A549 (cell line): ENCODE measurements at regions not wholly inside any gene's neighbourhood (a gene's known extent, or its start where the extent isn't known, plus 50 kb on each side); places are given as distances from the start of the nearest gene placed in this dataset.

Experiments used
- ATAC-seq, 2 experiments: fragments of 200-7000 bp in 1 of 2; fragments of >200 bp in 1 of 2; cut with Nextera tagmentation in 1 of 2; cut with Tn5 transposase in 1 of 2; 3 replicates each; pipeline versions ENCODE4 v1.8.0 to v1.9.1; 2018 to 2020; ENCODE audit warnings: mild to moderate bottlenecking in 1 of 2, moderate library complexity in 1 of 2
- CTCF ChIA-PET: fragments of 300-600 bp; sonication (Branson Sonifier 250); formaldehyde crosslinking; extraction: SDS; loops from one replicate; lab custom pipeline; 2021; ENCODE audit warnings: antibody characterized with exemption, inconsistent platforms; lab: Yijun Ruan, JAX
- POLR2A ChIA-PET: fragments of 350-600 bp; formaldehyde crosslinking; extraction: SDS; loops from one replicate; lab custom pipeline; 2021; ENCODE audit warnings: antibody characterized with exemption, inconsistent platforms; lab: Yijun Ruan, JAX
- DNase-seq, 2 experiments: peaks; one replicate each; pipeline versions ENCODE4 v3.0.0 to v3.0.0-alpha.2; 2011 to 2016; ENCODE audit warnings: low read depth in 1 of 2, low spot score in 1 of 2
- FAIRE-seq: peaks from 2 replicates; lab custom pipeline; 2011; peaks lifted over from hg19 to GRCh38; lab: Jason Lieb, UNC
- H3K27ac ChIP-seq, 2 experiments: fragments of >200 bp; sonication (Bioruptor Twin); formaldehyde crosslinking; 3 replicates each; pipeline ENCODE4 v1.5.1; 2016 to 2017
- H3K4me1 ChIP-seq: fragments of >200 bp; sonication (Bioruptor Twin); formaldehyde crosslinking; 3 replicates; pipeline ENCODE4 v1.6.1; 2016
- H3K4me2 ChIP-seq: fragments of >200 bp; sonication (Bioruptor Twin); formaldehyde crosslinking; 3 replicates; pipeline ENCODE4 v1.6.1; 2016
- H3K4me3 ChIP-seq: fragments of >200 bp; sonication (Bioruptor Twin); formaldehyde crosslinking; 3 replicates; pipeline ENCODE4 v1.5.1; 2016
- H3K9me3 ChIP-seq: fragments of >200 bp; sonication (Bioruptor Twin); formaldehyde crosslinking; 3 replicates; pipeline ENCODE4 v1.6.1; 2016
- BHLHE40 ChIP-seq: IDR thresholded peaks from 2 replicates; pipeline ENCODE4 v1.6.1; 2012; ENCODE audit warnings: low read depth, low read length, inconsistent platforms
- CEBPB ChIP-seq, 2 experiments: fragments of >200 bp in 1 of 2; sonication (Bioruptor Twin) in 1 of 2; formaldehyde crosslinking in 1 of 2; IDR thresholded peaks; 2 replicates each; pipeline ENCODE4 v1.6.1; 2012 to 2016
- CHD2 ChIP-seq: fragments of 150-350 bp; IDR thresholded peaks from 2 replicates; pipeline ENCODE4 v1.6.1; 2014; ENCODE audit warnings: low read length; ENCODE audit not compliant: partially characterized antibody
- EHF ChIP-seq: fragments of 250-450 bp; sonication (Bioruptor Pico); IDR thresholded peaks from 2 replicates; pipeline ENCODE4 v1.5.0; 2020; ENCODE audit warnings: mild to moderate bottlenecking
- EP300 ChIP-seq, 2 experiments: fragments of >200 bp; sonication (Bioruptor Twin); formaldehyde crosslinking; IDR thresholded peaks; 2 replicates in 1 of 2; 3 replicates in 1 of 2; pipeline ENCODE4 v1.6.1; 2016 to 2017
- FOSL2 ChIP-seq, 2 experiments: fragments of 450-650 bp in 1 of 2; fragments of >200 bp in 1 of 2; sonication (Bioruptor Twin) in 1 of 2; formaldehyde crosslinking; IDR thresholded peaks; 2 replicates each; pipeline versions ENCODE4 v1.5.0 to v1.6.1; 2016 to 2020; ENCODE audit warnings: mild to moderate bottlenecking in 1 of 2, moderate library complexity in 1 of 2
- FOXS1 ChIP-seq: fragments of 250-450 bp; sonication (Bioruptor Pico); IDR thresholded peaks from 2 replicates; pipeline ENCODE4 v1.5.0; 2020; ENCODE audit warnings: mild to moderate bottlenecking, moderate library complexity
- GATA3 ChIP-seq: IDR thresholded peaks from 2 replicates; pipeline ENCODE4 v1.6.1; 2012; ENCODE audit warnings: borderline replicate concordance
- HEYL ChIP-seq: fragments of 250-450 bp; sonication (Bioruptor Pico); IDR thresholded peaks from 2 replicates; pipeline ENCODE4 v1.8.0; 2021; ENCODE audit warnings: mild to moderate bottlenecking, moderate library complexity
- JUN ChIP-seq, 2 experiments: fragments of >200 bp; sonication (Bioruptor Twin); formaldehyde crosslinking; IDR thresholded peaks; 2 replicates in 1 of 2; 3 replicates in 1 of 2; pipeline ENCODE4 v1.6.1; 2016 to 2017
- JUNB ChIP-seq: fragments of >200 bp; sonication (Bioruptor Twin); formaldehyde crosslinking; IDR thresholded peaks from 2 replicates; pipeline ENCODE4 v1.6.1; 2016
- MAFK ChIP-seq: fragments of 450-650 bp; IDR thresholded peaks from 2 replicates; pipeline ENCODE4 v1.6.1; 2014; ENCODE audit not compliant: partially characterized antibody
- MAZ ChIP-seq: fragments of 150-350 bp; IDR thresholded peaks from 2 replicates; pipeline ENCODE4 v1.6.1; 2014; ENCODE audit warnings: antibody characterized with exemption, low read depth, low read length, borderline replicate concordance
- NFE2L2 ChIP-seq: fragments of 150-350 bp; conservative IDR thresholded peaks from 2 replicates; pipeline ENCODE4 v1.6.1; 2014; ENCODE audit warnings: low read length
- NR3C1 ChIP-seq: fragments of >200 bp; sonication (Bioruptor Twin); formaldehyde crosslinking; IDR thresholded peaks from 3 replicates; pipeline ENCODE4 v1.6.1; 2017
- POLR2AphosphoS2 ChIP-seq: conservative IDR thresholded peaks from 2 replicates; pipeline ENCODE4 v1.6.1; 2012; ENCODE audit warnings: low read length, improper control_type of control experiment, inconsistent platforms
- RAD21 ChIP-seq, 2 experiments: fragments of >200 bp in 1 of 2; sonication (Bioruptor Twin) in 1 of 2; formaldehyde crosslinking in 1 of 2; IDR thresholded peaks in 1 of 2; conservative IDR thresholded peaks in 1 of 2; 2 replicates in 1 of 2; 3 replicates in 1 of 2; pipeline ENCODE4 v1.6.1; 2012 to 2018; ENCODE audit warnings: inconsistent platforms in 1 of 2
- RCOR1 ChIP-seq: fragments of 150-350 bp; IDR thresholded peaks from 2 replicates; pipeline ENCODE4 v1.6.1; 2014; ENCODE audit warnings: antibody characterized with exemption, low read length, low read depth
- RNF2 ChIP-seq: fragments of 200-600 bp; sonication (generic); IDR thresholded peaks from 2 replicates; pipeline ENCODE4 v1.6.1; 2016; ENCODE audit warnings: low read depth, mild to moderate bottlenecking, antibody characterized with exemption, moderate library complexity, borderline replicate concordance
- SREBF2 ChIP-seq: fragments of 450-650 bp; IDR thresholded peaks from 2 replicates; pipeline ENCODE4 v1.6.1; 2014; ENCODE audit warnings: mild to moderate bottlenecking, moderate library complexity
- TFCP2L1 ChIP-seq: fragments of 250-450 bp; sonication (Bioruptor Pico); IDR thresholded peaks from 2 replicates; pipeline ENCODE4 v1.5.0; 2021; ENCODE audit warnings: mild to moderate bottlenecking
- TP53 ChIP-seq: fragments of 250-450 bp; sonication (Bioruptor Pico); IDR thresholded peaks from 2 replicates; pipeline ENCODE4 v1.5.0; 2021; ENCODE audit warnings: mild to moderate bottlenecking, moderate library complexity
- WGBS: methylation state at CpG from one replicate; pipeline ENCODE4 v1.1.6; 2017; ENCODE audit errors: missing lambda C conversion rate; 5-methylcytosine and 5-hydroxymethylcytosine counted together
- TF ChIP-seq, protein P1 (sequence below): fragments of 250-450 bp; sonication (Bioruptor Pico); IDR thresholded peaks from 2 replicates; pipeline ENCODE4 v1.5.0; 2020; ENCODE audit warnings: low read depth, mild to moderate bottlenecking, moderate library complexity
- TF ChIP-seq, protein P2 (sequence below): IDR thresholded peaks from 2 replicates; pipeline ENCODE4 v1.6.1; 2012
- TF ChIP-seq, protein P3 (sequence below): fragments of 150-350 bp; IDR thresholded peaks from 2 replicates; pipeline ENCODE4 v1.6.1; 2014; ENCODE audit warnings: low read depth, mild to moderate bottlenecking, low read length

DNA sequence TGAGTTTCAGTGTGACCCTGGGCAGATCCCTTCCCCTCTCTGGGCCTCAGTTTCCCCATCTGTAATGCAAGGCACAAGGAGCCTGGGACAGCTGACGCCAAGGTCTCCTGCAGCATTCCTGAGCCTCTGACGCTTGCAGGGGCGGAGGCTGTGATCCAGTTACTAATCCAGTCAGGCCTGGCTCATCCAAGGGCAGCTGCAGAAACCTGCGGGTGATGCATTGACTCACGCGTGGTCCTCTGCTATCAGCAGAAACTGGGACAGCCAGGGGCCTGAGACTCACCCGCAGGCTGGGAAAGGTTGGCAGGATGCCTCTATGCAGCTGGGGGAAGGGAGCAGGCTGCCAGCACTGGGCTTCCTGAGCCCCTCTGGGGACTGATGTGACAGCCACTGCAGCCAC is 65.0 kb upstream of the SIRPA start:
- peak overlapping the region; percentile 32 to 69; a peak in 4 of 6 replicates for H3K27ac ChIP-seq
- peak; percentile 79 to 91 for DNase-seq
- ChIA-PET CTCF (interaction anchor here (0.8 to 3.9 kb wide), 9 partner anchors 8 to 70 kb away, joined by 3 to 17 read pairs (median 8); no protein-coding TSS in a partner anchor), POLR2A (interaction anchor here (1.1 to 1.4 kb wide), 2 partner anchors 18 to 21 kb away, joined by 4 to 5 read pairs; no protein-coding TSS in a partner anchor)
- TF ChIP-seq MAZ = no peak
- TF ChIP-seq HEYL (CRISPR knock-in tag) = no peak
- TF ChIP-seq FOSL2 (IDR thresholded peaks at IDR 0.05) = 0 out of 2 replicates have a peak, but pooled peaks have one; percentile 23
- peak; percentile 63 for TF ChIP-seq FOSL2 (CRISPR knock-in tag; IDR thresholded peaks at IDR 0.05)
- no peak for TF ChIP-seq EHF
- peak in 1 of 2 experiments; percentile 57; a peak in 1 of 5 replicates for TF ChIP-seq EP300 (IDR thresholded peaks at IDR 0.05)
- no peak for TF ChIP-seq RNF2
- TF ChIP-seq GATA3 = peak; percentile 49; the same call in 1 of the 2 replicates
- TF ChIP-seq RAD21 (conservative IDR thresholded peaks at IDR 0.05 in 1 of 2, IDR thresholded peaks at IDR 0.05 in 1 of 2) = peak in 1 of 2 experiments; percentile 7; a peak in 1 of 5 replicates
- peak; percentile 45; the same call in 1 of the 2 replicates for TF ChIP-seq BHLHE40
- TF ChIP-seq, protein P1, sequence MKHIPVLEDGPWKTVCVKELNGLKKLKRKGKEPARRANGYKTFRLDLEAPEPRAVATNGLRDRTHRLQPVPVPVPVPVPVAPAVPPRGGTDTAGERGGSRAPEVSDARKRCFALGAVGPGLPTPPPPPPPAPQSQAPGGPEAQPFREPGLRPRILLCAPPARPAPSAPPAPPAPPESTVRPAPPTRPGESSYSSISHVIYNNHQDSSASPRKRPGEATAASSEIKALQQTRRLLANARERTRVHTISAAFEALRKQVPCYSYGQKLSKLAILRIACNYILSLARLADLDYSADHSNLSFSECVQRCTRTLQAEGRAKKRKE (CRISPR knock-in tag) = no peak
- peak; percentile 37; the same call in 1 of the 2 replicates for TF ChIP-seq JUNB
- TF ChIP-seq, protein P2, sequence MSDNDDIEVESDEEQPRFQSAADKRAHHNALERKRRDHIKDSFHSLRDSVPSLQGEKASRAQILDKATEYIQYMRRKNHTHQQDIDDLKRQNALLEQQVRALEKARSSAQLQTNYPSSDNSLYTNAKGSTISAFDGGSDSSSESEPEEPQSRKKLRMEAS = peak; percentile 49; the same call in 1 of the 2 replicates
- no peak for TF ChIP-seq MAFK
- TF ChIP-seq RCOR1 = no peak
- TF ChIP-seq JUN (IDR thresholded peaks at IDR 0.05) = peak in 1 of 2 experiments; percentile 43; a peak in 1 of 5 replicates
- TF ChIP-seq FOXS1 = no peak
- TF ChIP-seq SREBF2 = no peak
- TF ChIP-seq, all 56 proteins: peak for 8
- ATAC-seq = peak; percentile 77 to 87
- H3K4me1 ChIP-seq = peaks cover 36% of the 10 kb centered on the region
- no peaks in the 10 kb centered on the region for H3K9me3 ChIP-seq
- no peak for FAIRE-seq
- H3K4me3 ChIP-seq = no peak overlapping the region
- peak overlapping the region; percentile 47 for H3K4me2 ChIP-seq
- 7% methylated on average over 7 of the region's 7 CpGs for WGBS

DNA sequence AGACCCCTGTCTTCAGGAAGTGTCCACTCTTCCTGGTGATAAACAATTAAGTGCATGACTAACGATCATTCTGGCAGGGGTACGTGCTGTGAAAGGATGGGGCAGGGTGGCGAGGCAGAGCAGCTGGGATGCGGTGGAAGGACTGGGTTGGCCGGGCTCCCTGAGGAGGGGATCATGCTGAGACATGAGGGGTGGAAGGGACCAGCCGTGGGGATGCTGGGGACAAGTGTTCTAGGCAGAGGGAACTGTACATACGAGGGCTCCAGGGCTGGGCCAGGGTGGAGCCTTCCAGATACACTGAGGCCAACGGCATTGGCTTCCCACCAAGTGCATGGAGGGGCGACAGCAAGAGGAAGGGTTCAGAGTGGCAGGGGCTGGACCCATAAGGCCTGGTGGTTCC is 65.7 kb upstream of the SIRPA start:
- no peak for TF ChIP-seq POLR2AphosphoS2
- TF ChIP-seq, protein P3, sequence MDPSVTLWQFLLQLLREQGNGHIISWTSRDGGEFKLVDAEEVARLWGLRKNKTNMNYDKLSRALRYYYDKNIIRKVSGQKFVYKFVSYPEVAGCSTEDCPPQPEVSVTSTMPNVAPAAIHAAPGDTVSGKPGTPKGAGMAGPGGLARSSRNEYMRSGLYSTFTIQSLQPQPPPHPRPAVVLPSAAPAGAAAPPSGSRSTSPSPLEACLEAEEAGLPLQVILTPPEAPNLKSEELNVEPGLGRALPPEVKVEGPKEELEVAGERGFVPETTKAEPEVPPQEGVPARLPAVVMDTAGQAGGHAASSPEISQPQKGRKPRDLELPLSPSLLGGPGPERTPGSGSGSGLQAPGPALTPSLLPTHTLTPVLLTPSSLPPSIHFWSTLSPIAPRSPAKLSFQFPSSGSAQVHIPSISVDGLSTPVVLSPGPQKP = no peak
- TF ChIP-seq CEBPB (IDR thresholded peaks at IDR 0.05) = no peak
- TF ChIP-seq TP53 (CRISPR knock-in tag) = no peak
- TF ChIP-seq EHF = no peak
- no peak for TF ChIP-seq HEYL (CRISPR knock-in tag)
- TF ChIP-seq NR3C1 = no peak
- no peak for TF ChIP-seq CHD2
- TF ChIP-seq TFCP2L1 (CRISPR knock-in tag) = no peak
- TF ChIP-seq NFE2L2 = no peak
- POLR2A ChIA-PET = interaction anchor here (1.4 kb wide), 1 partner anchor 20 kb away, joined by 5 read pairs; no protein-coding TSS in a partner anchor
- H3K27ac ChIP-seq = peak overlapping the region; percentile 30 to 69; a peak in 4 of 6 replicates
- ATAC-seq (no peak), DNase-seq (no peak), FAIRE-seq (no peak)
- WGBS = 83% methylated on average over 9 of the region's 9 CpGs
- no peaks in the 10 kb centered on the region for H3K9me3 ChIP-seq
- no peak overlapping the region for H3K4me3 ChIP-seq
- H3K4me2 ChIP-seq = peak overlapping the region; percentile 47; the same call in 1 of the 3 replicates
- peaks cover 36% of the 10 kb centered on the region for H3K4me1 ChIP-seq
- CTCF ChIA-PET = interaction anchor here (1.9 to 3.2 kb wide), 4 partner anchors 21 to 65 kb away, joined by 8 to 17 read pairs (median 14); no protein-coding TSS in a partner anchor
